Glutamatergic neuron (in vitro differentiated cells): ENCODE measurements at regions not wholly inside any gene's neighbourhood (a gene's known extent, or its start where the extent isn't known, plus 50 kb on each side); places are given as distances from the start of the nearest gene placed in this dataset.

Experiments used
- DNase-seq: peaks from one replicate; pipeline ENCODE4 v3.0.0; 2022
- H3K27ac Mint-ChIP-seq: one replicate; pipeline ENCODE4 v1.8.0; 2020; ENCODE audit warnings: mild to moderate bottlenecking, mixed read lengths, inconsistent platforms; ENCODE audit not compliant: unreplicated experiment
- H3K27me3 Mint-ChIP-seq: one replicate; pipeline ENCODE4 v1.8.0; 2020; ENCODE audit warnings: mild to moderate bottlenecking, moderate library complexity, mixed read lengths, inconsistent platforms; ENCODE audit not compliant: unreplicated experiment
- H3K36me3 Mint-ChIP-seq: one replicate; pipeline ENCODE4 v1.8.0; 2020; ENCODE audit warnings: mild to moderate bottlenecking, mixed read lengths, inconsistent platforms; ENCODE audit not compliant: unreplicated experiment
- H3K4me1 Mint-ChIP-seq: one replicate; pipeline ENCODE4 v1.8.0; 2020; ENCODE audit warnings: mild to moderate bottlenecking, low read depth, mixed read lengths, inconsistent platforms; ENCODE audit not compliant: unreplicated experiment
- H3K4me3 Mint-ChIP-seq: one replicate; pipeline ENCODE4 v1.8.0; 2020; ENCODE audit warnings: mild to moderate bottlenecking, mixed read lengths, inconsistent platforms; ENCODE audit not compliant: unreplicated experiment
- H3K9me3 Mint-ChIP-seq: one replicate; pipeline ENCODE4 v1.8.0; 2020; ENCODE audit warnings: mild to moderate bottlenecking, moderate library complexity, mixed read lengths, inconsistent platforms; ENCODE audit not compliant: unreplicated experiment
- CTCF ChIP-seq: fragments of 200-600 bp; sonication (generic); IDR thresholded peaks from one replicate; pipeline ENCODE4 v1.5.0; 2021; ENCODE audit not compliant: partially characterized antibody, unreplicated experiment

- peaks cover 8% of the 10 kb centered on the region for H3K9me3 Mint-ChIP-seq
- H3K4me1 Mint-ChIP-seq = peaks cover 2% of the 10 kb centered on the region
- peaks cover 18% of the 10 kb centered on the region for H3K36me3 Mint-ChIP-seq
- TF ChIP-seq CTCF = no peak
- no peak for DNase-seq
- H3K27me3 Mint-ChIP-seq = no peaks in the 10 kb centered on the region
- no peak overlapping the region for H3K27ac Mint-ChIP-seq
- H3K4me3 Mint-ChIP-seq = no peak overlapping the region
Observed at GRCh38 chr5:179484201-179484600, 66.2 kb upstream of the RUFY1 start.

- no peaks in the 10 kb centered on the region for H3K27me3 Mint-ChIP-seq
- H3K27ac Mint-ChIP-seq = no peak overlapping the region
- H3K9me3 Mint-ChIP-seq = peaks cover 5% of the 10 kb centered on the region
Observed at GRCh38 chr5:179478624-179479023, 71.7 kb upstream of the RUFY1 start.

GRCh38 chr5:179475208-179475751 lies 75.1 kb upstream of the RUFY1 start:
- no peak for DNase-seq
- Mint-ChIP-seq H3K36me3 (peaks cover under 1% of the 10 kb centered on the region), H3K27me3 (no peaks in the 10 kb centered on the region), H3K4me3 (no peak overlapping the region), H3K4me1 (peaks cover 11% of the 10 kb centered on the region), H3K9me3 (peaks cover 4% of the 10 kb centered on the region), H3K27ac (no peak overlapping the region)
- TF ChIP-seq CTCF = no peak

More at GRCh38 chr5:179478624-179479023, 71.7 kb upstream of the RUFY1 start:
- H3K4me1 Mint-ChIP-seq = peaks cover 7% of the 10 kb centered on the region
- H3K4me3 Mint-ChIP-seq = no peak overlapping the region
- DNase-seq = no peak
- peaks cover 18% of the 10 kb centered on the region for H3K36me3 Mint-ChIP-seq
- no peak for TF ChIP-seq CTCF

- Mint-ChIP-seq H3K27me3 (no peaks in the 10 kb centered on the region), H3K27ac (no peak overlapping the region), H3K9me3 (peaks cover 6% of the 10 kb centered on the region), H3K4me3 (no peak overlapping the region), H3K36me3 (no peaks in the 10 kb centered on the region), H3K4me1 (peaks cover 11% of the 10 kb centered on the region)
- no peak for TF ChIP-seq CTCF
- DNase-seq = no peak
Observed at GRCh38 chr5:179472641-179473040, 77.7 kb upstream of the RUFY1 start.

GRCh38 chr5:179472174-179472573 lies 78.2 kb upstream of the RUFY1 start:
- TF ChIP-seq CTCF = no peak
- no peaks in the 10 kb centered on the region for H3K27me3 Mint-ChIP-seq
- peaks cover 3% of the 10 kb centered on the region for H3K36me3 Mint-ChIP-seq
- DNase-seq = no peak
- peaks cover 11% of the 10 kb centered on the region for H3K4me1 Mint-ChIP-seq
- H3K9me3 Mint-ChIP-seq = peaks cover 6% of the 10 kb centered on the region
- no peak overlapping the region for H3K27ac Mint-ChIP-seq
- H3K4me3 Mint-ChIP-seq = no peak overlapping the region
